Neural cell (in vitro differentiated cells): ENCODE measurements at regions not wholly inside any gene's neighbourhood (a gene's known extent, or its start where the extent isn't known, plus 50 kb on each side); places are given as distances from the start of the nearest gene placed in this dataset.

Experiments used
- CTCF ChIP-seq: fragments of 450-650 bp; IDR thresholded peaks from 2 replicates; pipeline ENCODE4 v1.5.1; 2014; ENCODE audit warnings: antibody characterized with exemption, mild to moderate bottlenecking, moderate library complexity; ENCODE audit not compliant: poor library complexity, severe bottlenecking
- POLR2AphosphoS5 ChIP-seq: IDR thresholded peaks from 2 replicates; pipeline ENCODE4 v1.6.1; 2012
- SMC3 ChIP-seq: fragments of 450-650 bp; conservative IDR thresholded peaks from 2 replicates; pipeline ENCODE4 v1.6.1; 2014; ENCODE audit warnings: antibody characterized with exemption, mild to moderate bottlenecking, moderate library complexity; ENCODE audit not compliant: poor library complexity

- TF ChIP-seq SMC3, result no peak
- no peak for TF ChIP-seq CTCF
- TF ChIP-seq POLR2AphosphoS5, result no peak
Measured at GRCh38 chrX:131617182-131617581, 73.3 kb downstream of the OR13H1 start.
